Neural cell (in vitro differentiated cells): ENCODE measurements at regions not wholly inside any gene's neighbourhood (a gene's known extent, or its start where the extent isn't known, plus 50 kb on each side); places are given as distances from the start of the nearest gene placed in this dataset.

Experiments
- H2AFZ ChIP-seq: fragments of 200-600, 300-800 bp; sonication (generic), shearing (Covaris generic); 2 replicates; pipeline ENCODE4 v1.6.0; 2014; ENCODE audit warnings: low read depth, mild to moderate bottlenecking, antibody characterized with exemption, low read length, moderate library complexity
- H3F3A ChIP-seq: fragments of 200-600 bp; shearing (Covaris generic); 2 replicates; pipeline ENCODE4 v1.6.1; 2016; ENCODE audit warnings: mild to moderate bottlenecking, moderate library complexity, mixed read lengths, antibody characterized with exemption, low read length; ENCODE audit not compliant: insufficient read depth, poor library complexity, severe bottlenecking
- H3K27ac ChIP-seq: fragments of 200-600, 300-800 bp; sonication (generic), shearing (Covaris generic); 2 replicates; pipeline ENCODE4 v1.5.1; 2014; ENCODE audit warnings: mild to moderate bottlenecking, low read length, moderate library complexity
- H3K27me3 ChIP-seq: fragments of 300-800, 200-600 bp; sonication (generic), shearing (Covaris generic); 2 replicates; pipeline ENCODE4 v1.6.0; 2014; ENCODE audit warnings: mild to moderate bottlenecking, low read depth, low read length, moderate library complexity; ENCODE audit not compliant: insufficient read depth
- H3K36me3 ChIP-seq: fragments of 300-800, 200-600 bp; sonication (generic), shearing (Covaris generic); 2 replicates; pipeline ENCODE4 v1.5.1; 2014; ENCODE audit warnings: mild to moderate bottlenecking, antibody characterized with exemption, low read length, moderate library complexity; ENCODE audit not compliant: insufficient read depth
- H3K4me2 ChIP-seq: fragments of 300-800, 200-600 bp; sonication (generic), shearing (Covaris generic); 2 replicates; pipeline ENCODE4 v1.6.0; 2014; ENCODE audit warnings: mild to moderate bottlenecking, low read length
- H3K4me3 ChIP-seq: fragments of 300-800, 200-600 bp; sonication (generic), shearing (Covaris generic); 2 replicates; pipeline ENCODE4 v1.5.1; 2014; ENCODE audit warnings: mild to moderate bottlenecking, low read length, moderate library complexity
- H3K79me2 ChIP-seq: fragments of 200-600 bp; shearing (Covaris generic); replicated peaks from 2 replicates; pipeline ENCODE4 v1.6.0; 2014; ENCODE audit warnings: mild to moderate bottlenecking, low read length, moderate library complexity; ENCODE audit not compliant: insufficient read depth
- H3K9ac ChIP-seq: fragments of 300-800, 200-600 bp; sonication (generic), shearing (Covaris generic); 2 replicates; pipeline ENCODE4 v1.6.1; 2016; ENCODE audit warnings: mild to moderate bottlenecking, low read length, mixed read lengths
- H3K9me2 ChIP-seq: fragments of 200-600 bp; shearing (Covaris generic); 2 replicates; pipeline ENCODE4 v1.6.1; 2016; ENCODE audit warnings: mild to moderate bottlenecking, low read length, mixed read lengths; ENCODE audit not compliant: insufficient read depth
- H3K9me3 ChIP-seq: fragments of 200-600, 300-800 bp; sonication (generic), shearing (Covaris generic); 2 replicates; pipeline ENCODE4 v1.6.1; 2016; ENCODE audit warnings: mild to moderate bottlenecking, mixed run types, low read length, moderate library complexity, mixed read lengths
- H4K20me1 ChIP-seq: fragments of 200-600 bp; shearing (Covaris generic); 2 replicates; pipeline ENCODE4 v1.6.1; 2016; ENCODE audit warnings: mild to moderate bottlenecking, mixed run types; ENCODE audit not compliant: insufficient read depth
- EP300 ChIP-seq: fragments of 450-650 bp; conservative IDR thresholded peaks from 2 replicates; pipeline ENCODE4 v1.6.1; 2014; ENCODE audit warnings: antibody characterized with exemption, mild to moderate bottlenecking, moderate library complexity; ENCODE audit not compliant: poor library complexity, severe bottlenecking
- EZH2 ChIP-seq: fragments of 200-600, 300-800 bp; shearing (Covaris generic), sonication (generic); IDR thresholded peaks from 2 replicates; pipeline ENCODE4 v1.6.1; 2014; ENCODE audit warnings: antibody characterized with exemption, low read length, borderline replicate concordance, mild to moderate bottlenecking; ENCODE audit not compliant: insufficient read depth, poor library complexity, severe bottlenecking
- MXI1 ChIP-seq: fragments of 450-650 bp; conservative IDR thresholded peaks from 2 replicates; pipeline ENCODE4 v1.6.1; 2014; ENCODE audit warnings: antibody characterized with exemption, mild to moderate bottlenecking; ENCODE audit not compliant: poor library complexity, severe bottlenecking
- POLR2AphosphoS5 ChIP-seq: IDR thresholded peaks from 2 replicates; pipeline ENCODE4 v1.6.1; 2012
- RAD21 ChIP-seq: fragments of 450-650 bp; conservative IDR thresholded peaks from 2 replicates; pipeline ENCODE4 v1.6.1; 2014; ENCODE audit warnings: antibody characterized with exemption, mild to moderate bottlenecking, moderate library complexity
- SMC3 ChIP-seq: fragments of 450-650 bp; conservative IDR thresholded peaks from 2 replicates; pipeline ENCODE4 v1.6.1; 2014; ENCODE audit warnings: antibody characterized with exemption, mild to moderate bottlenecking, moderate library complexity; ENCODE audit not compliant: poor library complexity
- TAF1 ChIP-seq: IDR thresholded peaks from 2 replicates; pipeline ENCODE4 v1.6.1; 2012; ENCODE audit warnings: low read depth
- TF ChIP-seq, protein P1 (sequence below): IDR thresholded peaks from 2 replicates; pipeline ENCODE4 v1.6.1; 2012; ENCODE audit warnings: borderline replicate concordance
- TF ChIP-seq, protein P2 (sequence below): fragments of 450-650 bp; IDR thresholded peaks from 2 replicates; pipeline ENCODE4 v1.5.1; 2014; ENCODE audit warnings: antibody characterized with exemption, mild to moderate bottlenecking, moderate library complexity; ENCODE audit not compliant: poor library complexity, severe bottlenecking

- H4K20me1 ChIP-seq, result no peaks in the 10 kb centered on the region
- no peaks in the 10 kb centered on the region for H3K9me2 ChIP-seq
- no peak overlapping the region for H3K4me2 ChIP-seq
- no peak overlapping the region for H3K4me3 ChIP-seq
- H3K36me3 ChIP-seq, result no peaks in the 10 kb centered on the region
- no peak overlapping the region for H3K27ac ChIP-seq
- no peaks in the 10 kb centered on the region for H3F3A ChIP-seq
- no peaks in the 10 kb centered on the region for H3K9me3 ChIP-seq
- TF ChIP-seq EP300 (no peak), EZH2 (no peak), POLR2AphosphoS5 (no peak), MXI1 (no peak), SMC3 (no peak), RAD21 (no peak), TAF1 (no peak)
- TF ChIP-seq, protein P1, sequence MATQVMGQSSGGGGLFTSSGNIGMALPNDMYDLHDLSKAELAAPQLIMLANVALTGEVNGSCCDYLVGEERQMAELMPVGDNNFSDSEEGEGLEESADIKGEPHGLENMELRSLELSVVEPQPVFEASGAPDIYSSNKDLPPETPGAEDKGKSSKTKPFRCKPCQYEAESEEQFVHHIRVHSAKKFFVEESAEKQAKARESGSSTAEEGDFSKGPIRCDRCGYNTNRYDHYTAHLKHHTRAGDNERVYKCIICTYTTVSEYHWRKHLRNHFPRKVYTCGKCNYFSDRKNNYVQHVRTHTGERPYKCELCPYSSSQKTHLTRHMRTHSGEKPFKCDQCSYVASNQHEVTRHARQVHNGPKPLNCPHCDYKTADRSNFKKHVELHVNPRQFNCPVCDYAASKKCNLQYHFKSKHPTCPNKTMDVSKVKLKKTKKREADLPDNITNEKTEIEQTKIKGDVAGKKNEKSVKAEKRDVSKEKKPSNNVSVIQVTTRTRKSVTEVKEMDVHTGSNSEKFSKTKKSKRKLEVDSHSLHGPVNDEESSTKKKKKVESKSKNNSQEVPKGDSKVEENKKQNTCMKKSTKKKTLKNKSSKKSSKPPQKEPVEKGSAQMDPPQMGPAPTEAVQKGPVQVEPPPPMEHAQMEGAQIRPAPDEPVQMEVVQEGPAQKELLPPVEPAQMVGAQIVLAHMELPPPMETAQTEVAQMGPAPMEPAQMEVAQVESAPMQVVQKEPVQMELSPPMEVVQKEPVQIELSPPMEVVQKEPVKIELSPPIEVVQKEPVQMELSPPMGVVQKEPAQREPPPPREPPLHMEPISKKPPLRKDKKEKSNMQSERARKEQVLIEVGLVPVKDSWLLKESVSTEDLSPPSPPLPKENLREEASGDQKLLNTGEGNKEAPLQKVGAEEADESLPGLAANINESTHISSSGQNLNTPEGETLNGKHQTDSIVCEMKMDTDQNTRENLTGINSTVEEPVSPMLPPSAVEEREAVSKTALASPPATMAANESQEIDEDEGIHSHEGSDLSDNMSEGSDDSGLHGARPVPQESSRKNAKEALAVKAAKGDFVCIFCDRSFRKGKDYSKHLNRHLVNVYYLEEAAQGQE, result no peak
- TF ChIP-seq, protein P2, sequence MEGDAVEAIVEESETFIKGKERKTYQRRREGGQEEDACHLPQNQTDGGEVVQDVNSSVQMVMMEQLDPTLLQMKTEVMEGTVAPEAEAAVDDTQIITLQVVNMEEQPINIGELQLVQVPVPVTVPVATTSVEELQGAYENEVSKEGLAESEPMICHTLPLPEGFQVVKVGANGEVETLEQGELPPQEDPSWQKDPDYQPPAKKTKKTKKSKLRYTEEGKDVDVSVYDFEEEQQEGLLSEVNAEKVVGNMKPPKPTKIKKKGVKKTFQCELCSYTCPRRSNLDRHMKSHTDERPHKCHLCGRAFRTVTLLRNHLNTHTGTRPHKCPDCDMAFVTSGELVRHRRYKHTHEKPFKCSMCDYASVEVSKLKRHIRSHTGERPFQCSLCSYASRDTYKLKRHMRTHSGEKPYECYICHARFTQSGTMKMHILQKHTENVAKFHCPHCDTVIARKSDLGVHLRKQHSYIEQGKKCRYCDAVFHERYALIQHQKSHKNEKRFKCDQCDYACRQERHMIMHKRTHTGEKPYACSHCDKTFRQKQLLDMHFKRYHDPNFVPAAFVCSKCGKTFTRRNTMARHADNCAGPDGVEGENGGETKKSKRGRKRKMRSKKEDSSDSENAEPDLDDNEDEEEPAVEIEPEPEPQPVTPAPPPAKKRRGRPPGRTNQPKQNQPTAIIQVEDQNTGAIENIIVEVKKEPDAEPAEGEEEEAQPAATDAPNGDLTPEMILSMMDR, result no peak
- no peak overlapping the region for H2AFZ ChIP-seq
- no peak overlapping the region for H3K9ac ChIP-seq
- H3K79me2 ChIP-seq, result no peaks in the 10 kb centered on the region
- H3K27me3 ChIP-seq, result no peaks in the 10 kb centered on the region
Observed at GRCh38 chr1:239816081-239816782, 275.5 kb upstream of the FMN2 start.

GRCh38 chr1:239817276-239817675, 274.4 kb upstream of the FMN2 start:
- Histone ChIP-seq H4K20me1 (no peaks in the 10 kb centered on the region), H2AFZ (no peak overlapping the region), H3K4me2 (no peak overlapping the region), H3K4me3 (no peak overlapping the region), H3K9me3 (no peaks in the 10 kb centered on the region), H3F3A (no peaks in the 10 kb centered on the region), H3K9ac (no peak overlapping the region), H3K9me2 (no peaks in the 10 kb centered on the region), H3K79me2 (no peaks in the 10 kb centered on the region), H3K36me3 (no peaks in the 10 kb centered on the region), H3K27me3 (no peaks in the 10 kb centered on the region), H3K27ac (no peak overlapping the region)
- TF ChIP-seq MXI1 (no peak), TAF1 (no peak), RAD21 (no peak), POLR2AphosphoS5 (no peak), EZH2 (no peak)
- TF ChIP-seq, protein P2, result no peak
- TF ChIP-seq, protein P1, result no peak
